Natural killer cell (primary cell): ENCODE measurements at regions not wholly inside any gene's neighbourhood (a gene's known extent, or its start where the extent isn't known, plus 50 kb on each side); places are given as distances from the start of the nearest gene placed in this dataset.

ENCODE experiments used
- ATAC-seq, 3 donors: fragments of 150-1000 bp in 2 of 3; fragments of 200-7000 bp in 1 of 3; cut with Tn5 transposase; 1 replicate in 1 of 3; 2 replicates in 2 of 3; pipeline ENCODE4 v1.10.0; 2021; ENCODE audit warnings: mild to moderate bottlenecking in 2 of 3, moderate library complexity in 2 of 3
- DNase-seq, 2 donors: peaks; one replicate each; pipeline versions ENCODE4 v3.0.0 to v3.0.0-alpha.2; 2013 to 2021; ENCODE audit warnings: mixed read lengths in 1 of 2
- H3K27ac ChIP-seq: one replicate; pipeline ENCODE4 v1.5.1; 2013; ENCODE audit warnings: mild to moderate bottlenecking, low read length
- H3K27me3 ChIP-seq: one replicate; pipeline ENCODE4 v1.6.1; 2013; ENCODE audit warnings: low read length; ENCODE audit not compliant: control insufficient read depth, insufficient read depth
- H3K36me3 ChIP-seq: one replicate; pipeline ENCODE4 v1.6.1; 2013; ENCODE audit warnings: low read length; ENCODE audit not compliant: control insufficient read depth, insufficient read depth
- H3K4me1 ChIP-seq: one replicate; pipeline ENCODE4 v1.6.1; 2013; ENCODE audit warnings: low read length; ENCODE audit not compliant: control insufficient read depth, insufficient read depth
- H3K4me3 ChIP-seq: one replicate; pipeline ENCODE4 v1.5.1; 2013; ENCODE audit warnings: low read length
- H3K9me3 ChIP-seq: one replicate; pipeline ENCODE4 v1.6.1; 2013; ENCODE audit warnings: low read length; ENCODE audit not compliant: control insufficient read depth, insufficient read depth
- H3K27ac Mint-ChIP-seq, 2 donors: one replicate each; pipeline ENCODE4 v1.8.0; 2022; ENCODE audit warnings: mild to moderate bottlenecking in 2 of 2, mixed read lengths in 2 of 2, moderate library complexity in 1 of 2
- H3K27me3 Mint-ChIP-seq, 2 donors: one replicate each; pipeline ENCODE4 v1.8.0; 2022; ENCODE audit warnings: low read depth in 2 of 2, mixed read lengths in 2 of 2
- H3K36me3 Mint-ChIP-seq: one replicate; pipeline ENCODE4 v1.8.0; 2022; ENCODE audit warnings: mixed read lengths
- H3K4me1 Mint-ChIP-seq, 2 donors: one replicate each; pipeline ENCODE4 v1.8.0; 2022; ENCODE audit warnings: mixed read lengths in 2 of 2
- H3K4me3 Mint-ChIP-seq: one replicate; pipeline ENCODE4 v1.8.0; 2022; ENCODE audit warnings: mild to moderate bottlenecking, moderate library complexity, mixed read lengths
- H3K9me3 Mint-ChIP-seq, 2 donors: one replicate each; pipeline ENCODE4 v1.8.0; 2022; ENCODE audit warnings: mixed read lengths in 2 of 2
- CTCF ChIP-seq: fragments of 200-600 bp; IDR thresholded peaks from one replicate; pipeline ENCODE4 v1.8.0; 2022; ENCODE audit warnings: antibody characterized with exemption
- WGBS: methylation state at CpG from one replicate; pipeline ENCODE4 v1.1.7; 2013; ENCODE audit warnings: missing lambda C conversion rate; ENCODE audit not compliant: insufficient coverage; 5-methylcytosine and 5-hydroxymethylcytosine counted together
- intact Hi-C: fragments of 100-400 bp; cut with micrococcal nuclease; formaldehyde crosslinking; loops from one replicate; pipeline ENCODE4 v1.14.2; 2022

GRCh38 chr2:45319683-45320455 is 291.2 kb downstream of the SRBD1 start:
- ATAC-seq (no peak), DNase-seq (no peak)
- Mint-ChIP-seq H3K9me3 (peaks cover 2% of the 10 kb centered on the region in 2 donors), H3K36me3 (no peaks in the 10 kb centered on the region), H3K4me1 (no peaks in the 10 kb centered on the region), H3K4me3 (no peak overlapping the region), H3K27ac (no peak overlapping the region), H3K27me3 (peaks cover 5 to 9% of the 10 kb centered on the region in 2 donors)
- Histone ChIP-seq H3K36me3 (no peaks in the 10 kb centered on the region), H3K9me3 (no peaks in the 10 kb centered on the region), H3K4me3 (no peak overlapping the region), H3K4me1 (no peaks in the 10 kb centered on the region), H3K27me3 (no peaks in the 10 kb centered on the region), H3K27ac (no peak overlapping the region)
- TF ChIP-seq CTCF = no peak
- WGBS = 80% methylated on average over 7 of the region's 7 CpGs
- intact Hi-C loops = no loop called here

- H3K4me1 ChIP-seq = no peaks in the 10 kb centered on the region
- H3K27ac Mint-ChIP-seq = no peak overlapping the region
- intact Hi-C loops = no loop called here
- TF ChIP-seq CTCF = no peak
- no peak overlapping the region for H3K4me3 ChIP-seq
- WGBS = 89% methylated on average over 3 of the region's 4 CpGs
- H3K9me3 Mint-ChIP-seq = no peaks in the 10 kb centered on the region
- peaks cover 0 to 8% of the 10 kb centered on the region in 2 donors for H3K27me3 Mint-ChIP-seq
- no peaks in the 10 kb centered on the region for H3K27me3 ChIP-seq
- H3K9me3 ChIP-seq = no peaks in the 10 kb centered on the region
- no peaks in the 10 kb centered on the region for H3K36me3 Mint-ChIP-seq
- H3K27ac ChIP-seq = no peak overlapping the region
- DNase-seq = no peak
- H3K36me3 ChIP-seq = no peaks in the 10 kb centered on the region
- no peak overlapping the region for H3K4me3 Mint-ChIP-seq
- ATAC-seq = no peak
- H3K4me1 Mint-ChIP-seq = no peaks in the 10 kb centered on the region
Measured at GRCh38 chr2:45318686-45319085, 292.4 kb downstream of the SRBD1 start.

DNA sequence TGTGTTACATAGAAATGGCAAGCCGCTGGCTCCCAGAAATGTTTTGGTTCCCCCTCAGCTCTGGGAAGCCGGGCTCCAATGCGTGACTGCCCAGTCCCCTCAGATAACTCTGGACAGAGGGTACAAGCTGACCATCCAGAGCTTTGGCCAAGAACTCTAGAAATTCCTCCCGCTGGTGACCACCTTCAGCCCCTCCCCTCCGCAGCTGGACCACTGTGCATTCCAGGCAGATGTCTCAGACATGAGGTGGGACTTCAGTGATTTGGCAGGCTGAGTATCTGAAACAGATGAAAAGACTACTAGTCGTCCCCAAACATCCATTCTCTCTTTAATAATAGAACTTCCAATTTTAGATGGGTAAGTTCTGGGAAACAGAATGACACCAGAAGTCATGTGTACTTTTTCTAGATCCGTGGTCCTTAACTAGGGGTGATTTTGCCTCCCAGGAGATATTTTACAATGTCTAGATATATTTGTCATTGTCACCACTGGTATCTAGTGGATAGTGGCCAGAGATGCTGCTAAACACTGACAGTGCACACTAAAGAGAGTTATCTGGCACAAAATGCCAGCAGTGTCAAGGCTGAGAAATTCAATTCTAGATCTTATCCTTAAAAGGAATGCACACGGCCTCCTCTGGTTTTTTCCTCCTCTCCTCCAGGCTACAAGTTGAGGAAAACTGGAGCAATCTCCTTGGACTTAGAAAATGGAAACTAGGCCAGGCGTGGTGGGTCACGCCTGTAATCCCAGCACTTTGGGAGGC is 294.3 kb downstream of the SRBD1 start:
- Mint-ChIP-seq H3K9me3 (no peaks in the 10 kb centered on the region), H3K36me3 (no peaks in the 10 kb centered on the region), H3K4me3 (no peak overlapping the region), H3K27ac (no peak overlapping the region), H3K27me3 (peaks cover 0 to 8% of the 10 kb centered on the region in 2 donors), H3K4me1 (no peaks in the 10 kb centered on the region)
- intact Hi-C loops = no loop called here
- WGBS = 90% methylated on average over 7 of the region's 10 CpGs
- ATAC-seq (no peak), DNase-seq (no peak)
- Histone ChIP-seq H3K36me3 (no peaks in the 10 kb centered on the region), H3K27ac (no peak overlapping the region), H3K4me3 (no peak overlapping the region), H3K9me3 (no peaks in the 10 kb centered on the region), H3K4me1 (no peaks in the 10 kb centered on the region), H3K27me3 (no peaks in the 10 kb centered on the region)
- no peak for TF ChIP-seq CTCF
